HEK293 (cell line): ENCODE measurements at regions not wholly inside any gene's neighbourhood (a gene's known extent, or its start where the extent isn't known, plus 50 kb on each side); places are given as distances from the start of the nearest gene placed in this dataset.

ENCODE experiments used
- CTCF ChIA-PET: fragments of 350-600 bp; formaldehyde crosslinking; extraction: SDS; loops from one replicate; lab custom pipeline; 2021; ENCODE audit warnings: antibody characterized with exemption; lab: Yijun Ruan, JAX
- POLR2A ChIA-PET: fragments of 300-600 bp; formaldehyde crosslinking; extraction: SDS; loops from one replicate; lab custom pipeline; 2020; ENCODE audit warnings: antibody characterized with exemption, inconsistent platforms; lab: Yijun Ruan, JAX
- H3K27ac ChIP-seq: fragments of 200-500 bp; sonication (Bioruptor generic); 2 replicates; pipeline ENCODE4 v1.5.1; 2014; ENCODE audit warnings: low read depth, low read length, control low read depth, inconsistent platforms; ENCODE audit errors: extremely low read depth
- H3K36me3 ChIP-seq, 2 experiments: fragments of 200-500 bp in 1 of 2; sonication (Bioruptor generic) in 1 of 2; 1 replicate in 1 of 2; 2 replicates in 1 of 2; pipeline ENCODE4 v1.5.1; 2014 to 2017; ENCODE audit warnings: inconsistent platforms in 2 of 2, low read length in 2 of 2; ENCODE audit not compliant: control insufficient read depth in 2 of 2, insufficient read depth in 1 of 2
- H3K4me1 ChIP-seq: fragments of 200-500 bp; sonication (Bioruptor generic); 2 replicates; pipeline ENCODE4 v1.5.1; 2014; ENCODE audit warnings: mild to moderate bottlenecking, low read length, inconsistent platforms; ENCODE audit not compliant: control insufficient read depth, insufficient read depth
- H3K4me3 ChIP-seq: 2 replicates; pipeline ENCODE4 v1.5.1; 2011; ENCODE audit warnings: low read depth, mild to moderate bottlenecking, control low read depth, low read length, moderate library complexity
- H3K9me3 ChIP-seq: fragments of 200-500 bp; sonication (Bioruptor generic); 2 replicates; pipeline ENCODE4 v1.5.1; 2014; ENCODE audit warnings: low read depth, low read length, inconsistent platforms; ENCODE audit not compliant: control insufficient read depth, insufficient read depth
- BCL11B ChIP-seq: fragments of 450-650 bp; formaldehyde crosslinking; IDR thresholded peaks from 2 replicates; pipeline ENCODE4 v1.5.1; 2016; ENCODE audit warnings: low read depth, missing biosample characterization, missing genetic modification characterization
- CTCF ChIP-seq: fragments of 450-650 bp; formaldehyde crosslinking; IDR thresholded peaks from 2 replicates; pipeline ENCODE4 v1.5.1; 2016; ENCODE audit warnings: missing biosample characterization, missing genetic modification characterization
- FEZF1 ChIP-seq: fragments of 450-650 bp; formaldehyde crosslinking; IDR thresholded peaks from 2 replicates; pipeline ENCODE4 v1.5.1; 2016; ENCODE audit warnings: missing biosample characterization, missing genetic modification characterization
- GLIS1 ChIP-seq: fragments of 450-650 bp; formaldehyde crosslinking; IDR thresholded peaks from 2 replicates; pipeline ENCODE4 v1.5.1; 2016; ENCODE audit warnings: missing biosample characterization, missing genetic modification characterization
- HOXC10 ChIP-seq: sonication (generic); formaldehyde crosslinking; IDR thresholded peaks from 2 replicates; pipeline ENCODE4 v1.8.1; 2023; ENCODE audit warnings: mild to moderate bottlenecking, missing genetic modification reagents
- KLF10 ChIP-seq: fragments of 450-650 bp; IDR thresholded peaks from 2 replicates; pipeline ENCODE4 v1.5.1; 2018; ENCODE audit warnings: missing biosample characterization, mild to moderate bottlenecking, missing genetic modification characterization
- KLF9 ChIP-seq: fragments of 450-650 bp; formaldehyde crosslinking; IDR thresholded peaks from 2 replicates; pipeline ENCODE4 v1.5.1; 2016; ENCODE audit warnings: missing biosample characterization, missing genetic modification characterization, low read depth
- SCRT2 ChIP-seq: fragments of 450-650 bp; formaldehyde crosslinking; IDR thresholded peaks from 2 replicates; pipeline ENCODE4 v1.5.1; 2016; ENCODE audit warnings: missing biosample characterization, missing genetic modification characterization
- ZBTB1 ChIP-seq: fragments of 450-650 bp; formaldehyde crosslinking; IDR thresholded peaks from 2 replicates; pipeline ENCODE4 v1.5.1; 2016; ENCODE audit warnings: missing biosample characterization, missing genetic modification characterization
- ZEB2 ChIP-seq: fragments of 450-650 bp; formaldehyde crosslinking; IDR thresholded peaks from 2 replicates; pipeline ENCODE4 v1.5.1; 2016; ENCODE audit warnings: missing biosample characterization, missing genetic modification characterization
- ZNF138 ChIP-seq: fragments of 450-650 bp; formaldehyde crosslinking; IDR thresholded peaks from 2 replicates; pipeline ENCODE4 v1.5.1; 2016; ENCODE audit warnings: missing biosample characterization, missing genetic modification characterization, borderline replicate concordance
- ZNF174 ChIP-seq: fragments of 450-650 bp; formaldehyde crosslinking; IDR thresholded peaks from 2 replicates; pipeline ENCODE4 v1.5.0; 2017; ENCODE audit warnings: missing biosample characterization, mild to moderate bottlenecking, missing genetic modification characterization
- ZNF175 ChIP-seq: fragments of 450-650 bp; formaldehyde crosslinking; IDR thresholded peaks from 2 replicates; pipeline ENCODE4 v1.5.1; 2016; ENCODE audit warnings: missing biosample characterization, missing genetic modification characterization
- ZNF18 ChIP-seq: fragments of 450-650 bp; formaldehyde crosslinking; IDR thresholded peaks from 2 replicates; pipeline ENCODE4 v1.5.1; 2016; ENCODE audit warnings: missing biosample characterization, missing genetic modification characterization
- ZNF2 ChIP-seq: fragments of 450-650 bp; formaldehyde crosslinking; IDR thresholded peaks from 2 replicates; pipeline ENCODE4 v1.5.1; 2016; ENCODE audit warnings: missing biosample characterization, missing genetic modification characterization
- ZNF202 ChIP-seq: fragments of 450-650 bp; formaldehyde crosslinking; IDR thresholded peaks from 2 replicates; pipeline ENCODE4 v1.5.1; 2016; ENCODE audit warnings: missing biosample characterization, missing genetic modification characterization, borderline replicate concordance
- ZNF239 ChIP-seq: fragments of 450-650 bp; formaldehyde crosslinking; IDR thresholded peaks from 2 replicates; pipeline ENCODE4 v1.5.1; 2016; ENCODE audit warnings: missing biosample characterization, missing genetic modification characterization
- ZNF510 ChIP-seq: fragments of 450-650 bp; formaldehyde crosslinking; IDR thresholded peaks from 2 replicates; pipeline ENCODE4 v1.5.1; 2018; ENCODE audit warnings: mild to moderate bottlenecking, missing genetic modification characterization, missing biosample characterization; ENCODE audit not compliant: insufficient replicate concordance
- ZNF514 ChIP-seq: fragments of 450-650 bp; formaldehyde crosslinking; IDR thresholded peaks from 2 replicates; pipeline ENCODE4 v1.5.1; 2016; ENCODE audit warnings: missing biosample characterization, missing genetic modification characterization
- ZNF560 ChIP-seq: fragments of 450-650 bp; formaldehyde crosslinking; IDR thresholded peaks from 2 replicates; pipeline ENCODE4 v1.5.1; 2017; ENCODE audit warnings: missing biosample characterization, missing genetic modification characterization, borderline replicate concordance
- ZNF596 ChIP-seq: fragments of 450-650 bp; IDR thresholded peaks from 2 replicates; pipeline ENCODE4 v1.5.0; 2018; ENCODE audit warnings: missing biosample characterization, mild to moderate bottlenecking, missing genetic modification characterization, moderate library complexity
- ZNF600 ChIP-seq: fragments of 450-650 bp; formaldehyde crosslinking; IDR thresholded peaks from 2 replicates; pipeline ENCODE4 v1.5.1; 2016; ENCODE audit warnings: missing biosample characterization, missing genetic modification characterization
- ZNF624 ChIP-seq: fragments of 450-650 bp; formaldehyde crosslinking; IDR thresholded peaks from 2 replicates; pipeline ENCODE4 v1.5.1; 2017; ENCODE audit warnings: missing biosample characterization, missing genetic modification characterization
- ZNF654 ChIP-seq: fragments of 450-650 bp; formaldehyde crosslinking; IDR thresholded peaks from 2 replicates; pipeline ENCODE4 v1.5.1; 2016; ENCODE audit warnings: low read depth, missing biosample characterization, missing genetic modification characterization
- ZNF670 ChIP-seq: fragments of 450-650 bp; formaldehyde crosslinking; IDR thresholded peaks from 2 replicates; pipeline ENCODE4 v1.5.1; 2016; ENCODE audit warnings: missing biosample characterization, missing genetic modification characterization, low read depth
- ZNF707 ChIP-seq: fragments of 450-650 bp; formaldehyde crosslinking; IDR thresholded peaks from 2 replicates; pipeline ENCODE4 v1.5.1; 2016; ENCODE audit warnings: missing biosample characterization, missing genetic modification characterization
- ZNF792 ChIP-seq: fragments of 450-650 bp; formaldehyde crosslinking; IDR thresholded peaks from 2 replicates; pipeline ENCODE4 v1.5.1; 2016; ENCODE audit warnings: missing biosample characterization, missing genetic modification characterization
- ZNF843 ChIP-seq: fragments of 450-650 bp; formaldehyde crosslinking; IDR thresholded peaks from 2 replicates; pipeline ENCODE4 v1.5.1; 2016; ENCODE audit warnings: missing biosample characterization, missing genetic modification characterization
- ZXDB ChIP-seq: fragments of 450-650 bp; formaldehyde crosslinking; IDR thresholded peaks from 2 replicates; pipeline ENCODE4 v1.5.1; 2016; ENCODE audit warnings: missing biosample characterization, missing genetic modification characterization
- TF ChIP-seq, protein P1 (sequence below): fragments of 450-650 bp; formaldehyde crosslinking; IDR thresholded peaks from 2 replicates; pipeline ENCODE4 v1.5.1; 2017; ENCODE audit warnings: missing biosample characterization, missing genetic modification characterization
- TF ChIP-seq, protein P2 (sequence below): fragments of 450-650 bp; formaldehyde crosslinking; IDR thresholded peaks from 2 replicates; pipeline ENCODE4 v1.5.1; 2016; ENCODE audit warnings: missing biosample characterization, missing genetic modification characterization, low read depth

GRCh38 chr5:89024045-89024444 is 141.1 kb upstream of the MEF2C start:
- Histone ChIP-seq H3K36me3 (no peaks in the 10 kb centered on the region), H3K9me3 (no peaks in the 10 kb centered on the region), H3K27ac (no peak overlapping the region), H3K4me3 (no peak overlapping the region), H3K4me1 (no peaks in the 10 kb centered on the region)
- TF ChIP-seq ZNF514, result no peak
- no peak for TF ChIP-seq KLF10 (tag by site-specific recombination)
- TF ChIP-seq ZNF175 (tag by site-specific recombination), result no peak
- no peak for TF ChIP-seq ZXDB (tag by site-specific recombination)
- no peak for TF ChIP-seq ZNF792
- no peak for TF ChIP-seq ZEB2 (tag by site-specific recombination)
- TF ChIP-seq GLIS1 (tag by site-specific recombination), result no peak
- no peak for TF ChIP-seq ZNF138 (tag by site-specific recombination)
- TF ChIP-seq ZNF2 (tag by site-specific recombination), result no peak
- TF ChIP-seq ZNF843, result no peak
- no peak for TF ChIP-seq ZNF596 (tag by site-specific recombination)
- TF ChIP-seq, protein P1, sequence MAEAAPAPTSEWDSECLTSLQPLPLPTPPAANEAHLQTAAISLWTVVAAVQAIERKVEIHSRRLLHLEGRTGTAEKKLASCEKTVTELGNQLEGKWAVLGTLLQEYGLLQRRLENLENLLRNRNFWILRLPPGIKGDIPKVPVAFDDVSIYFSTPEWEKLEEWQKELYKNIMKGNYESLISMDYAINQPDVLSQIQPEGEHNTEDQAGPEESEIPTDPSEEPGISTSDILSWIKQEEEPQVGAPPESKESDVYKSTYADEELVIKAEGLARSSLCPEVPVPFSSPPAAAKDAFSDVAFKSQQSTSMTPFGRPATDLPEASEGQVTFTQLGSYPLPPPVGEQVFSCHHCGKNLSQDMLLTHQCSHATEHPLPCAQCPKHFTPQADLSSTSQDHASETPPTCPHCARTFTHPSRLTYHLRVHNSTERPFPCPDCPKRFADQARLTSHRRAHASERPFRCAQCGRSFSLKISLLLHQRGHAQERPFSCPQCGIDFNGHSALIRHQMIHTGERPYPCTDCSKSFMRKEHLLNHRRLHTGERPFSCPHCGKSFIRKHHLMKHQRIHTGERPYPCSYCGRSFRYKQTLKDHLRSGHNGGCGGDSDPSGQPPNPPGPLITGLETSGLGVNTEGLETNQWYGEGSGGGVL, result no peak
- TF ChIP-seq ZNF654 (tag by site-specific recombination), result no peak
- no peak for TF ChIP-seq ZNF624 (tag by site-specific recombination)
- no peak for TF ChIP-seq BCL11B (tag by site-specific recombination)
- no peak for TF ChIP-seq CTCF (tag by site-specific recombination)
- no peak for TF ChIP-seq ZNF600 (tag by site-specific recombination)
- no peak for TF ChIP-seq ZBTB1
- TF ChIP-seq, protein P2, sequence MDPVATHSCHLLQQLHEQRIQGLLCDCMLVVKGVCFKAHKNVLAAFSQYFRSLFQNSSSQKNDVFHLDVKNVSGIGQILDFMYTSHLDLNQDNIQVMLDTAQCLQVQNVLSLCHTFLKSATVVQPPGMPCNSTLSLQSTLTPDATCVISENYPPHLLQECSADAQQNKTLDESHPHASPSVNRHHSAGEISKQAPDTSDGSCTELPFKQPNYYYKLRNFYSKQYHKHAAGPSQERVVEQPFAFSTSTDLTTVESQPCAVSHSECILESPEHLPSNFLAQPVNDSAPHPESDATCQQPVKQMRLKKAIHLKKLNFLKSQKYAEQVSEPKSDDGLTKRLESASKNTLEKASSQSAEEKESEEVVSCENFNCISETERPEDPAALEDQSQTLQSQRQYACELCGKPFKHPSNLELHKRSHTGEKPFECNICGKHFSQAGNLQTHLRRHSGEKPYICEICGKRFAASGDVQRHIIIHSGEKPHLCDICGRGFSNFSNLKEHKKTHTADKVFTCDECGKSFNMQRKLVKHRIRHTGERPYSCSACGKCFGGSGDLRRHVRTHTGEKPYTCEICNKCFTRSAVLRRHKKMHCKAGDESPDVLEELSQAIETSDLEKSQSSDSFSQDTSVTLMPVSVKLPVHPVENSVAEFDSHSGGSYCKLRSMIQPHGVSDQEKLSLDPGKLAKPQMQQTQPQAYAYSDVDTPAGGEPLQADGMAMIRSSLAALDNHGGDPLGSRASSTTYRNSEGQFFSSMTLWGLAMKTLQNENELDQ (tag by site-specific recombination), result no peak
- no peak for TF ChIP-seq ZNF510 (tag by site-specific recombination)
- POLR2A ChIA-PET, result no interaction called here
- CTCF ChIA-PET, result no interaction called here

DNA sequence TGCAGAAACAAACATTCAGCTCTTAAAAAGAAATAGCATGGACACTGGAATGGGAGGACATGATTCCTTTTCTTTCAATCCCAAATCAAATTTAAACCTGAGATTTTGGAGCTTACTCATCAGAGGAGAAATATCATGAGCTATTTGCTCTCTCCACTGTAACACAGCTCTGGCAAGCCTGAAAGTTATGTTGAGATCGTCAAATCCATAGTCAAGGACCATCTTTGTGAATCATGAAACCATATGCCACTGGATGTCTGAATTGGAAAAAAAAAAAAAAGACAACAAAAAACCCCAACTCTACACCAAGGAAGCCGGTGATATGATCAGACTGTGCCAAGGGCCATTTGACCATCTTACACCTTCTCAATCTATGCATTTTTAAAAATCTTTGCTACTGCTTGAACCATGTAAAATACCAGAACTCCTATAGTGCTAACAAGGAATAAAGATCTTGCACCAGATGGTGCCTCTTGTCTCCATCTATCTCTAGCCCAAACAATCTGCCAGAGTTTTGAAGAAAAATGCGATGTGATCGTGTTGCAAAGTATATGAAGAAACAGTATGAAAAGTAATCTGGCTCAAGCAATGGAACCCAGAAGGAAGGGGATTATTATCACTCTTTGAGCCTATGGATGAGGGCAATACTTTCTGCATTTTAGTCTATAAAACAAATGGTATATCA is 138.1 kb upstream of the MEF2C start:
- CTCF ChIA-PET, result no interaction called here
- H3K36me3 ChIP-seq, result no peaks in the 10 kb centered on the region
- H3K4me1 ChIP-seq, result no peaks in the 10 kb centered on the region
- no peaks in the 10 kb centered on the region for H3K9me3 ChIP-seq
- H3K27ac ChIP-seq, result no peak overlapping the region
- H3K4me3 ChIP-seq, result no peak overlapping the region
- POLR2A ChIA-PET, result no interaction called here
- TF ChIP-seq ZNF670 (tag by site-specific recombination) (no peak), ZNF174 (tag by site-specific recombination) (no peak), SCRT2 (tag by site-specific recombination) (no peak), KLF9 (tag by site-specific recombination) (no peak), ZNF202 (tag by site-specific recombination) (no peak), ZEB2 (tag by site-specific recombination) (no peak), ZNF18 (no peak), HOXC10 (CRISPR knock-in tag) (no peak), FEZF1 (tag by site-specific recombination) (no peak), ZNF560 (tag by site-specific recombination) (no peak), ZNF707 (no peak), ZNF239 (no peak)
